Endodermal cell (in vitro differentiated cells): ENCODE measurements at regions not wholly inside any gene's neighbourhood (a gene's known extent, or its start where the extent isn't known, plus 50 kb on each side); places are given as distances from the start of the nearest gene placed in this dataset.

Experiments
- DNase-seq: peaks from one replicate; pipeline ENCODE4 v3.0.0-alpha.2; 2017
- H3K27ac ChIP-seq: 2 replicates; pipeline ENCODE4 v1.5.1; 2013; ENCODE audit warnings: mild to moderate bottlenecking, low read depth, low read length, moderate library complexity
- H3K27me3 ChIP-seq: 2 replicates; pipeline ENCODE4 v1.6.1; 2013; ENCODE audit warnings: mild to moderate bottlenecking, low read length, moderate library complexity; ENCODE audit not compliant: insufficient read depth, control insufficient read depth, poor library complexity, severe bottlenecking
- H3K36me3 ChIP-seq: 2 replicates; pipeline ENCODE4 v1.7.0; 2013; ENCODE audit warnings: mild to moderate bottlenecking, low read length, moderate library complexity; ENCODE audit not compliant: control insufficient read depth, insufficient read depth
- H3K4me1 ChIP-seq: one replicate; pipeline ENCODE4 v1.7.0; 2013; ENCODE audit warnings: low read length; ENCODE audit not compliant: control insufficient read depth, insufficient read depth
- H3K4me3 ChIP-seq: 2 replicates; pipeline ENCODE4 v1.5.1; 2013; ENCODE audit warnings: mild to moderate bottlenecking, low read length, moderate library complexity
- H3K9ac ChIP-seq: 2 replicates; pipeline ENCODE4 v1.6.1; 2013; ENCODE audit warnings: mild to moderate bottlenecking, low read length, moderate library complexity; ENCODE audit not compliant: poor library complexity, severe bottlenecking; ENCODE audit errors: extremely low read depth
- H3K9me3 ChIP-seq: 2 replicates; pipeline ENCODE4 v1.6.1; 2013; ENCODE audit warnings: mild to moderate bottlenecking, low read length, moderate library complexity; ENCODE audit not compliant: control insufficient read depth
- H3K27ac Mint-ChIP-seq: 2 replicates; pipeline ENCODE4 v1.8.0; 2020; ENCODE audit warnings: mixed read lengths
- H3K27me3 Mint-ChIP-seq: 2 replicates; pipeline ENCODE4 v1.8.0; 2021; ENCODE audit warnings: mild to moderate bottlenecking, mixed read lengths; ENCODE audit not compliant: insufficient read depth
- H3K36me3 Mint-ChIP-seq: 2 replicates; pipeline ENCODE4 v1.8.0; 2020; ENCODE audit warnings: low read depth, mixed read lengths
- H3K4me1 Mint-ChIP-seq: 2 replicates; pipeline ENCODE4 v1.8.0; 2020; ENCODE audit warnings: mixed read lengths
- H3K4me3 Mint-ChIP-seq: 2 replicates; pipeline ENCODE4 v1.8.0; 2020; ENCODE audit warnings: mild to moderate bottlenecking, moderate library complexity, mixed read lengths
- H3K9me3 Mint-ChIP-seq: 2 replicates; pipeline ENCODE4 v1.8.0; 2020; ENCODE audit warnings: mild to moderate bottlenecking, mixed read lengths
- WGBS, 2 experiments: methylation state at CpG; one replicate each; pipeline versions ENCODE4 v1.1.5 to v1.1.7; 2013; ENCODE audit warnings: missing lambda C conversion rate in 2 of 2, mixed read lengths in 1 of 2; ENCODE audit not compliant: insufficient coverage in 1 of 2, insufficient read length in 1 of 2; 5-methylcytosine and 5-hydroxymethylcytosine counted together
- TF ChIP-seq, protein P1 (sequence below): fragments of 200-600 bp; sonication (generic); conservative IDR thresholded peaks from 2 replicates; pipeline ENCODE4 v1.5.0; 2021; ENCODE audit warnings: antibody characterized with exemption, mild to moderate bottlenecking

DNA sequence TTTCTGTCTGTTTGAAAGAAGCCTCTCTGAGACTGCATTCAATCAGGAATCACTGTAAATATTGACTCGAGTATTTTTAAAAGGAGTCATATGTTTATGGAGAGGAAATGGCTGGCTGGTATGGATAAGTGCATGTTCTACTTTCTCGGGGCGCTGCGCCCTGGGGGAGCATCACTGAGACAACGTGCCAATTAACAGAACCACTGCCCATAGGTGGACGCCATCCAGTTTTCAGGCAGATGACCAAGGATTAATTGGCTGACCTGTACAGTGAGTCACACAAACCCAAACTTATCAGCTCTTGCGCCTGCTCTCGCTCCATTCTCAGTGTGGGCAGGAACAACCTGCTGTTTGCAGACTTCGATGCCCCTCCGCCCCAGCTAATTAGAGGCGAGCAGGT, 571.2 kb downstream of the QKI start:
- TF ChIP-seq, protein P1, sequence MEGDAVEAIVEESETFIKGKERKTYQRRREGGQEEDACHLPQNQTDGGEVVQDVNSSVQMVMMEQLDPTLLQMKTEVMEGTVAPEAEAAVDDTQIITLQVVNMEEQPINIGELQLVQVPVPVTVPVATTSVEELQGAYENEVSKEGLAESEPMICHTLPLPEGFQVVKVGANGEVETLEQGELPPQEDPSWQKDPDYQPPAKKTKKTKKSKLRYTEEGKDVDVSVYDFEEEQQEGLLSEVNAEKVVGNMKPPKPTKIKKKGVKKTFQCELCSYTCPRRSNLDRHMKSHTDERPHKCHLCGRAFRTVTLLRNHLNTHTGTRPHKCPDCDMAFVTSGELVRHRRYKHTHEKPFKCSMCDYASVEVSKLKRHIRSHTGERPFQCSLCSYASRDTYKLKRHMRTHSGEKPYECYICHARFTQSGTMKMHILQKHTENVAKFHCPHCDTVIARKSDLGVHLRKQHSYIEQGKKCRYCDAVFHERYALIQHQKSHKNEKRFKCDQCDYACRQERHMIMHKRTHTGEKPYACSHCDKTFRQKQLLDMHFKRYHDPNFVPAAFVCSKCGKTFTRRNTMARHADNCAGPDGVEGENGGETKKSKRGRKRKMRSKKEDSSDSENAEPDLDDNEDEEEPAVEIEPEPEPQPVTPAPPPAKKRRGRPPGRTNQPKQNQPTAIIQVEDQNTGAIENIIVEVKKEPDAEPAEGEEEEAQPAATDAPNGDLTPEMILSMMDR = no peak
- H3K27ac Mint-ChIP-seq = no peak overlapping the region
- H3K9me3 Mint-ChIP-seq = no peaks in the 10 kb centered on the region
- no peaks in the 10 kb centered on the region for H3K27me3 Mint-ChIP-seq
- Histone ChIP-seq H3K27ac (no peak overlapping the region), H3K27me3 (no peaks in the 10 kb centered on the region), H3K9me3 (no peaks in the 10 kb centered on the region), H3K4me3 (no peak overlapping the region), H3K36me3 (no peaks in the 10 kb centered on the region), H3K4me1 (no peaks in the 10 kb centered on the region), H3K9ac (no peak overlapping the region)
- no peak overlapping the region for H3K4me3 Mint-ChIP-seq
- DNase-seq = no peak
- WGBS, 2 experiments = 93 to 96% methylated on average over 11 of the region's 11 CpGs
- H3K36me3 Mint-ChIP-seq = no peaks in the 10 kb centered on the region
- no peaks in the 10 kb centered on the region for H3K4me1 Mint-ChIP-seq

DNA sequence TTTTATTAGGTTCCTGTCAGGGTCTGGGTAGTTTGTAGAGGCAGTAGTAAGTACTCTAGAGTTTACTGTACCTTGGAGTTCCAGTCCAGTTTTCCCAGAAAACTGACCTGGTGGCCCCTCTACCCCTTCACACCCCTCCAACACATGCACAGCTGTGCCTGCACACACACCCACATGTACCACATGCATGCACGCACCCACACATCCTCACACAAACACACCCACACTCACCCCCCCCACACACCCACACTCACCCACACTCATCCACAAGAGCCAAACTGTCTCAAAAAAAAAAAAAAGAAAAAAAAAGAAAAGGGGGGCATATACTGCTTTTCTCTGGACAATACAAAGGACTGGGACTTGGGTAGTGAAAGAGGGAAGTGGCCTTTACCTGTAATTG, 570.5 kb downstream of the QKI start:
- no peak overlapping the region for H3K9ac ChIP-seq
- TF ChIP-seq, protein P1 = no peak
- no peaks in the 10 kb centered on the region for H3K36me3 ChIP-seq
- H3K9me3 ChIP-seq = no peaks in the 10 kb centered on the region
- no peak overlapping the region for H3K4me3 ChIP-seq
- Mint-ChIP-seq H3K4me1 (no peaks in the 10 kb centered on the region), H3K9me3 (no peaks in the 10 kb centered on the region), H3K36me3 (no peaks in the 10 kb centered on the region), H3K27ac (no peak overlapping the region), H3K27me3 (no peaks in the 10 kb centered on the region), H3K4me3 (no peak overlapping the region)
- no peaks in the 10 kb centered on the region for H3K4me1 ChIP-seq
- H3K27ac ChIP-seq = no peak overlapping the region
- WGBS, 2 experiments = 33% methylated on average over 1 of the region's 1 CpG; no CpG with 5 or more reads in 1 of the 2 experiments
- DNase-seq = no peak
- H3K27me3 ChIP-seq = no peaks in the 10 kb centered on the region

DNA sequence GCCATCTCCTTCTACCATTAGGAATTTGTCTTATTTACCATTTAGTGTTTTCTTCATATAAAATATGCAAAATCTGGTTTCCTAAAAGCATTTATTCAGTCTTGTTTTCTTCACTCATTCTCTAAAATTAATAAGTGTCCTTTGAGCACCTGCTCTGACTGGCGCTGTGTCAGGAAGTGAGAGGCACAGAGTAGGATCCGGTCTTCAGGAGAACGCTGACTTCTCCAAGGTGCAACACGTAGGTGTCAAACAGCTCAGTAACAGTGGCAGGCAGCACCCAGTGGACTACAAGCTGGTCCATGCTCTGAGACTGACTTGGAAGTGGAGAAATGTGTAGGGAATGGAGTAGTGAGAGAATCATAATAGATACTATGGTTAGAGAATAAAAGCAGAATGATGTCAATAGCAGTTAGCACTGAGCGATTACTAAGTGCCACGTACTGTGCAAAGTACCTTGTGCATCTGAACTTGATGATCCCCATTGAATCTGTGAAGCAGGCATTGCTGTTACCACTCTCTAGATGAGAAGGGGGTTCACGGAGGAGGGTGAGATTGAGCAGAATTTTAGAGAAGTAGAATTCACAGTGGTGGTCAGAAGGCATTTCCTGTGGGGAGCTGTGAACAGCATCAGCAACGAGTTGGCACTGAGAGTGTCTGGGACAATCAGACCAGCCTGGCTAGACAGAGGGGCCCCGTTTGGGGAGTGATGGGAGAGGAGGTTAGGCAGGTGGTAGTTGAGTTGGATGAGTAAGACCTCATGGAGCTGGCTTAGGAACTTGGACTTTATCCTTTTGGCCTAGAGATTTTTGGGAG, 569.8 kb downstream of the QKI start:
- no peak overlapping the region for H3K9ac ChIP-seq
- TF ChIP-seq, protein P1 = no peak
- H3K9me3 ChIP-seq = no peaks in the 10 kb centered on the region
- no peaks in the 10 kb centered on the region for H3K36me3 ChIP-seq
- no peaks in the 10 kb centered on the region for H3K4me1 Mint-ChIP-seq
- 90 to 92% methylated on average over 8 to 9 of the region's 9 CpGs for WGBS, 2 experiments
- no peaks in the 10 kb centered on the region for H3K4me1 ChIP-seq
- no peak overlapping the region for H3K4me3 Mint-ChIP-seq
- no peaks in the 10 kb centered on the region for H3K36me3 Mint-ChIP-seq
- DNase-seq = no peak
- no peaks in the 10 kb centered on the region for H3K27me3 ChIP-seq
- no peaks in the 10 kb centered on the region for H3K27me3 Mint-ChIP-seq
- no peak overlapping the region for H3K27ac ChIP-seq
- no peak overlapping the region for H3K27ac Mint-ChIP-seq
- no peak overlapping the region for H3K4me3 ChIP-seq
- H3K9me3 Mint-ChIP-seq = no peaks in the 10 kb centered on the region
